Suprapubic skin (tissue), 3 donors: ENCODE measurements at regions not wholly inside any gene's neighbourhood (a gene's known extent, or its start where the extent isn't known, plus 50 kb on each side); places are given as distances from the start of the nearest gene placed in this dataset.

Experiments
- CTCF ChIP-seq, 2 donors: fragments of 200-600 bp in 1 of 2; fragments of 450-650 bp in 1 of 2; sonication (generic) in 1 of 2; IDR thresholded peaks; one replicate each; pipeline ENCODE4 v1.5.1; 2016 to 2019; ENCODE audit warnings: antibody characterized with exemption in 2 of 2, mild to moderate bottlenecking in 1 of 2, moderate library complexity in 1 of 2
- EP300 ChIP-seq: sonication (generic); formaldehyde crosslinking; IDR thresholded peaks from one replicate; pipeline ENCODE4 v1.6.1; 2017; ENCODE audit warnings: antibody characterized with exemption
- POLR2A ChIP-seq, 2 donors: fragments of 450-650 bp; IDR thresholded peaks; one replicate each; pipeline ENCODE4 v1.6.1; 2017; ENCODE audit warnings: antibody characterized with exemption in 2 of 2, mild to moderate bottlenecking in 2 of 2, moderate library complexity in 2 of 2

- TF ChIP-seq POLR2A (IDR thresholded peaks at IDR 0.05) (no peak), CTCF (IDR thresholded peaks at IDR 0.05) (no peak), EP300 (no peak)
Measured at GRCh38 chr2:42842466-42842865, 50.1 kb upstream of the HAAO start.
